Astrocyte (in vitro differentiated cells and primary cell): ENCODE measurements at regions not wholly inside any gene's neighbourhood (a gene's known extent, or its start where the extent isn't known, plus 50 kb on each side); places are given as distances from the start of the nearest gene placed in this dataset.

Experiments
- EZH2 ChIP-seq: IDR thresholded peaks from 2 replicates; pipeline ENCODE4 v1.6.1; 2012; ENCODE audit warnings: mild to moderate bottlenecking, low read length, inconsistent platforms; ENCODE audit not compliant: insufficient read depth
- TF ChIP-seq, protein P1 (sequence below): IDR thresholded peaks from 2 replicates; pipeline ENCODE4 v1.5.1; 2011; ENCODE audit warnings: low read depth, mild to moderate bottlenecking, inconsistent platforms, low read length, moderate library complexity; ENCODE audit not compliant: insufficient read depth

DNA sequence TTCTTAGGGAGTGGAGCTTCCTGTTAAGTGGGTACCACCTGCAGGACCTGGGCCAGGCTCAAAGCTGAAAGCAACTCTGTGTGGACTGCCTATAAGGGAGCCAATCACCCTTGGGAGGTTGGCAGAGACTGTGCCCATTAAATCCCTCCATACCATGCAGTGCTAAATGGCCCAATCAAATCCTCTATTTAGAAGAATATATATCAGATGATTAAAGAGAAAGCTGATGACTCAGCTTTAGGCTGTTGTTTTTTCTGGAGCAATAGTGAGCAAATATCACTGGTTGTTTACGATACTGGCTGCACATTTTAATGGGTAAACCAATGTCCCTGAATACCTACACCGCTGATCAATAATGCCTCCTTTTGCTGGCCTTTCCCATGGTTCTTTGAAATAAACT lies 101.3 kb downstream of the TMX1 start:
- TF ChIP-seq, protein P1, sequence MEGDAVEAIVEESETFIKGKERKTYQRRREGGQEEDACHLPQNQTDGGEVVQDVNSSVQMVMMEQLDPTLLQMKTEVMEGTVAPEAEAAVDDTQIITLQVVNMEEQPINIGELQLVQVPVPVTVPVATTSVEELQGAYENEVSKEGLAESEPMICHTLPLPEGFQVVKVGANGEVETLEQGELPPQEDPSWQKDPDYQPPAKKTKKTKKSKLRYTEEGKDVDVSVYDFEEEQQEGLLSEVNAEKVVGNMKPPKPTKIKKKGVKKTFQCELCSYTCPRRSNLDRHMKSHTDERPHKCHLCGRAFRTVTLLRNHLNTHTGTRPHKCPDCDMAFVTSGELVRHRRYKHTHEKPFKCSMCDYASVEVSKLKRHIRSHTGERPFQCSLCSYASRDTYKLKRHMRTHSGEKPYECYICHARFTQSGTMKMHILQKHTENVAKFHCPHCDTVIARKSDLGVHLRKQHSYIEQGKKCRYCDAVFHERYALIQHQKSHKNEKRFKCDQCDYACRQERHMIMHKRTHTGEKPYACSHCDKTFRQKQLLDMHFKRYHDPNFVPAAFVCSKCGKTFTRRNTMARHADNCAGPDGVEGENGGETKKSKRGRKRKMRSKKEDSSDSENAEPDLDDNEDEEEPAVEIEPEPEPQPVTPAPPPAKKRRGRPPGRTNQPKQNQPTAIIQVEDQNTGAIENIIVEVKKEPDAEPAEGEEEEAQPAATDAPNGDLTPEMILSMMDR = no peak
- TF ChIP-seq EZH2 = no peak
